KMS-11 (cell line): ENCODE measurements at regions not wholly inside any gene's neighbourhood (a gene's known extent, or its start where the extent isn't known, plus 50 kb on each side); places are given as distances from the start of the nearest gene placed in this dataset.

Source experiments
- H2AFZ ChIP-seq: fragments of 200-600 bp; sonication (generic); 2 replicates; pipeline ENCODE4 v1.6.1; 2016; ENCODE audit warnings: antibody characterized with exemption, mixed run types, low read depth
- H3K27ac ChIP-seq: fragments of 200-600 bp; sonication (generic); 2 replicates; pipeline ENCODE4 v1.6.1; 2016; ENCODE audit warnings: mild to moderate bottlenecking, mixed run types
- H3K27me3 ChIP-seq: fragments of 200-600 bp; sonication (generic); 2 replicates; pipeline ENCODE4 v1.6.1; 2017; ENCODE audit warnings: mild to moderate bottlenecking, low read depth, mixed run types, moderate library complexity; ENCODE audit not compliant: insufficient read depth
- H3K36me3 ChIP-seq: fragments of 200-600 bp; sonication (generic); 2 replicates; pipeline ENCODE4 v1.6.1; 2017; ENCODE audit warnings: mild to moderate bottlenecking, mixed run types; ENCODE audit not compliant: insufficient read depth
- H3K4me1 ChIP-seq: fragments of 200-600 bp; sonication (generic); 2 replicates; pipeline ENCODE4 v1.6.1; 2016; ENCODE audit warnings: mild to moderate bottlenecking, low read depth, mixed run types; ENCODE audit not compliant: poor library complexity, severe bottlenecking
- H3K4me2 ChIP-seq: fragments of 200-600 bp; sonication (generic); 2 replicates; pipeline ENCODE4 v1.7.0; 2016; ENCODE audit warnings: mild to moderate bottlenecking, mixed run types
- H3K4me3 ChIP-seq: fragments of 200-600 bp; sonication (generic); IDR thresholded peaks from 2 replicates; pipeline ENCODE4 v1.6.1; 2017; ENCODE audit warnings: low read depth, low read length, mixed read lengths; ENCODE audit not compliant: insufficient read depth
- H3K79me2 ChIP-seq: fragments of 200-600 bp; sonication (generic); 2 replicates; pipeline ENCODE4 v1.6.1; 2016; ENCODE audit warnings: low read depth, mixed run types; ENCODE audit not compliant: insufficient read depth
- H3K9ac ChIP-seq: fragments of 200-600 bp; sonication (generic); 2 replicates; pipeline ENCODE4 v1.6.1; 2016; ENCODE audit warnings: mild to moderate bottlenecking, mixed run types
- H4K20me1 ChIP-seq: fragments of 200-600 bp; sonication (generic); 2 replicates; pipeline ENCODE4 v1.6.1; 2016; ENCODE audit warnings: mild to moderate bottlenecking, mixed run types; ENCODE audit not compliant: insufficient read depth
- CTCF ChIP-seq: fragments of 200-600 bp; sonication (generic); conservative IDR thresholded peaks from 2 replicates; pipeline ENCODE4 v1.6.1; 2017; ENCODE audit warnings: low read depth, mild to moderate bottlenecking, antibody characterized with exemption, low read length, moderate library complexity, mixed read lengths

GRCh38 chr1:83734420-83734819, 264.5 kb downstream of the TTLL7 start:
- H3K36me3 ChIP-seq: no peaks in the 10 kb centered on the region
- no peak overlapping the region for H3K4me3 ChIP-seq
- no peak overlapping the region for H3K4me2 ChIP-seq
- H3K4me1 ChIP-seq: no peaks in the 10 kb centered on the region
- H3K79me2 ChIP-seq: no peaks in the 10 kb centered on the region
- H2AFZ ChIP-seq: no peak overlapping the region
- TF ChIP-seq CTCF: no peak
- no peaks in the 10 kb centered on the region for H4K20me1 ChIP-seq
- H3K27me3 ChIP-seq: no peaks in the 10 kb centered on the region
- H3K27ac ChIP-seq: no peak overlapping the region
- H3K9ac ChIP-seq: no peak overlapping the region

- Histone ChIP-seq H3K36me3 (no peaks in the 10 kb centered on the region), H2AFZ (no peak overlapping the region), H3K79me2 (no peaks in the 10 kb centered on the region), H3K4me3 (no peak overlapping the region), H3K27me3 (no peaks in the 10 kb centered on the region), H3K9ac (no peak overlapping the region), H3K4me2 (no peak overlapping the region), H3K27ac (no peak overlapping the region), H3K4me1 (no peaks in the 10 kb centered on the region), H4K20me1 (no peaks in the 10 kb centered on the region)
- TF ChIP-seq CTCF: no peak
Measured at GRCh38 chr1:83725735-83726360, 273.1 kb downstream of the TTLL7 start.

- no peaks in the 10 kb centered on the region for H3K79me2 ChIP-seq
- no peak overlapping the region for H3K4me2 ChIP-seq
- no peaks in the 10 kb centered on the region for H3K27me3 ChIP-seq
- H3K27ac ChIP-seq: no peak overlapping the region
- H3K9ac ChIP-seq: no peak overlapping the region
- TF ChIP-seq CTCF: no peak
- H2AFZ ChIP-seq: no peak overlapping the region
- H3K4me3 ChIP-seq: no peak overlapping the region
- no peaks in the 10 kb centered on the region for H3K4me1 ChIP-seq
- no peaks in the 10 kb centered on the region for H3K36me3 ChIP-seq
- H4K20me1 ChIP-seq: no peaks in the 10 kb centered on the region
Measured at GRCh38 chr1:83718338-83718737, 280.6 kb downstream of the TTLL7 start.

- Histone ChIP-seq H3K27ac (no peak overlapping the region), H3K79me2 (no peaks in the 10 kb centered on the region), H3K27me3 (no peaks in the 10 kb centered on the region), H3K4me1 (no peaks in the 10 kb centered on the region), H2AFZ (no peak overlapping the region), H3K4me3 (no peak overlapping the region), H3K4me2 (no peak overlapping the region), H3K36me3 (no peaks in the 10 kb centered on the region), H4K20me1 (no peaks in the 10 kb centered on the region), H3K9ac (no peak overlapping the region)
- no peak for TF ChIP-seq CTCF
Measured at GRCh38 chr1:83717785-83718184, 281.1 kb downstream of the TTLL7 start.
